Bronchial epithelial cell (primary cell): ENCODE measurements at regions not wholly inside any gene's neighbourhood (a gene's known extent, or its start where the extent isn't known, plus 50 kb on each side); places are given as distances from the start of the nearest gene placed in this dataset.

Experiments
- DNase-seq: peaks from one replicate; pipeline ENCODE4 v3.0.0-alpha.2; 2010; ENCODE audit warnings: low read depth
- FAIRE-seq: peaks from 2 replicates; lab custom pipeline; 2011; peaks lifted over from hg19 to GRCh38; lab: Jason Lieb, UNC
- H3K27me3 ChIP-seq: 2 replicates; pipeline ENCODE4 v1.5.1; 2011; ENCODE audit warnings: low read length; ENCODE audit not compliant: control insufficient read depth, insufficient read depth
- H3K36me3 ChIP-seq: 2 replicates; pipeline ENCODE4 v1.5.1; 2011; ENCODE audit warnings: low read length; ENCODE audit not compliant: control insufficient read depth, insufficient read depth
- H3K4me3 ChIP-seq: 2 replicates; pipeline ENCODE4 v1.5.1; 2011; ENCODE audit warnings: mild to moderate bottlenecking, low read depth, low read length, control low read depth
- CTCF ChIP-seq: IDR thresholded peaks from 2 replicates; pipeline ENCODE4 v1.5.1; 2011; ENCODE audit warnings: mild to moderate bottlenecking, moderate library complexity, low read length, control low read depth, inconsistent platforms; ENCODE audit not compliant: insufficient read depth, severe bottlenecking

- Histone ChIP-seq H3K36me3 (no peaks in the 10 kb centered on the region), H3K27me3 (peaks cover 5% of the 10 kb centered on the region), H3K4me3 (no peak overlapping the region)
- FAIRE-seq (no peak), DNase-seq (peak; percentile 90)
- no peak for TF ChIP-seq CTCF
These were observed 542.5 kb downstream of the TLE1 start for GRCh38 chr9:81146684-81147337.

GRCh38 chr9:81146241-81146640 lies 543.1 kb downstream of the TLE1 start:
- no peak overlapping the region for H3K4me3 ChIP-seq
- no peaks in the 10 kb centered on the region for H3K36me3 ChIP-seq
- no peak for TF ChIP-seq CTCF
- peaks cover 3% of the 10 kb centered on the region for H3K27me3 ChIP-seq
- no peak for DNase-seq
- FAIRE-seq: no peak

- H3K27me3 ChIP-seq: peaks cover 3% of the 10 kb centered on the region
- no peak overlapping the region for H3K4me3 ChIP-seq
- no peaks in the 10 kb centered on the region for H3K36me3 ChIP-seq
- no peak for FAIRE-seq
- no peak for TF ChIP-seq CTCF
- DNase-seq: no peak
These were observed 543.9 kb downstream of the TLE1 start for GRCh38 chr9:81145331-81145963.

GRCh38 chr9:81141961-81142360 lies 547.4 kb downstream of the TLE1 start:
- TF ChIP-seq CTCF: no peak
- FAIRE-seq (no peak), DNase-seq (no peak)

GRCh38 chr9:81137976-81138568 lies 551.3 kb downstream of the TLE1 start:
- no peak for TF ChIP-seq CTCF
- H3K4me3 ChIP-seq: no peak overlapping the region
- no peaks in the 10 kb centered on the region for H3K36me3 ChIP-seq
- FAIRE-seq (no peak), DNase-seq (no peak)
- H3K27me3 ChIP-seq: peaks cover 6% of the 10 kb centered on the region

More at GRCh38 chr9:81141961-81142360, 547.4 kb downstream of the TLE1 start:
- Histone ChIP-seq H3K4me3 (no peak overlapping the region), H3K27me3 (peaks cover 8% of the 10 kb centered on the region), H3K36me3 (no peaks in the 10 kb centered on the region)
